H9 (cell line): ENCODE measurements at regions not wholly inside any gene's neighbourhood (a gene's known extent, or its start where the extent isn't known, plus 50 kb on each side); places are given as distances from the start of the nearest gene placed in this dataset.

Experiments
- DNase-seq: peaks from one replicate; pipeline ENCODE4 v3.0.0-alpha.2; 2017
- H2AFZ ChIP-seq: one replicate; pipeline ENCODE4 v1.6.1; 2013; ENCODE audit warnings: mild to moderate bottlenecking, low read length, control low read depth, moderate library complexity
- H2AK5ac ChIP-seq: 2 replicates; pipeline ENCODE4 v1.6.1; 2013; ENCODE audit warnings: low read length, control low read depth, mixed read lengths; ENCODE audit not compliant: insufficient read length
- H2BK120ac ChIP-seq: one replicate; pipeline ENCODE4 v1.6.1; 2013; ENCODE audit warnings: low read depth, mild to moderate bottlenecking, low read length, control low read depth, inconsistent platforms; ENCODE audit not compliant: poor library complexity, severe bottlenecking
- H2BK12ac ChIP-seq: 2 replicates; pipeline ENCODE4 v1.6.1; 2013; ENCODE audit warnings: low read length, control low read depth, mixed read lengths, low read depth; ENCODE audit not compliant: insufficient read length
- H2BK15ac ChIP-seq: 2 replicates; pipeline ENCODE4 v1.6.1; 2013; ENCODE audit warnings: low read depth, low read length, control low read depth
- H2BK20ac ChIP-seq: one replicate; pipeline ENCODE4 v1.6.1; 2013; ENCODE audit warnings: low read depth, mild to moderate bottlenecking, low read length, control low read depth, inconsistent platforms; ENCODE audit not compliant: poor library complexity, severe bottlenecking
- H2BK5ac ChIP-seq: 2 replicates; pipeline ENCODE4 v1.6.1; 2013; ENCODE audit warnings: low read length, control low read depth, mixed read lengths; ENCODE audit not compliant: insufficient read length
- H3K14ac ChIP-seq: 2 replicates; pipeline ENCODE4 v1.6.1; 2013; ENCODE audit warnings: low read length, control low read depth; ENCODE audit not compliant: insufficient read depth
- H3K18ac ChIP-seq: 2 replicates; pipeline ENCODE4 v1.6.1; 2013; ENCODE audit warnings: low read depth, mild to moderate bottlenecking, mixed read lengths, low read length, control low read depth; ENCODE audit not compliant: insufficient read length
- H3K23ac ChIP-seq: 2 replicates; pipeline ENCODE4 v1.6.1; 2013; ENCODE audit warnings: low read length, control low read depth, mixed read lengths, low read depth; ENCODE audit not compliant: insufficient read length
- H3K23me2 ChIP-seq: 2 replicates; pipeline ENCODE4 v1.6.1; 2013; ENCODE audit warnings: low read depth, mild to moderate bottlenecking, mixed read lengths, low read length, control low read depth; ENCODE audit not compliant: insufficient read length, poor library complexity, severe bottlenecking
- H3K27ac ChIP-seq: 2 replicates; pipeline ENCODE4 v1.5.1; 2013; ENCODE audit warnings: low read length, control low read depth, mixed read lengths, low read depth; ENCODE audit not compliant: insufficient read length
- H3K27me3 ChIP-seq: 2 replicates; pipeline ENCODE4 v1.6.1; 2013; ENCODE audit warnings: low read length, control low read depth, inconsistent platforms; ENCODE audit not compliant: insufficient read depth
- H3K4ac ChIP-seq: 2 replicates; pipeline ENCODE4 v1.6.1; 2013; ENCODE audit warnings: low read depth, mild to moderate bottlenecking, control low read depth, inconsistent platforms, low read length, moderate library complexity
- H3K4me1 ChIP-seq: 2 replicates; pipeline ENCODE4 v1.6.1; 2013; ENCODE audit warnings: low read length, control low read depth, inconsistent platforms; ENCODE audit not compliant: insufficient read depth
- H3K4me2 ChIP-seq: 2 replicates; pipeline ENCODE4 v1.6.1; 2013; ENCODE audit warnings: low read length, control low read depth, mixed read lengths; ENCODE audit not compliant: insufficient read length, insufficient read depth
- H3K56ac ChIP-seq: 2 replicates; pipeline ENCODE4 v1.6.1; 2013; ENCODE audit warnings: low read depth, mild to moderate bottlenecking, mixed read lengths, low read length, control low read depth; ENCODE audit not compliant: insufficient read length
- H3K79me1 ChIP-seq: 2 replicates; pipeline ENCODE4 v1.6.1; 2013; ENCODE audit warnings: low read depth, mild to moderate bottlenecking, moderate library complexity, low read length, control low read depth, inconsistent platforms; ENCODE audit not compliant: insufficient read depth, poor library complexity, severe bottlenecking
- H3K79me2 ChIP-seq: 2 replicates; pipeline ENCODE4 v1.6.1; 2013; ENCODE audit warnings: low read length, control low read depth, inconsistent platforms; ENCODE audit not compliant: insufficient read depth
- H3K9ac ChIP-seq: 2 replicates; pipeline ENCODE4 v1.6.1; 2013; ENCODE audit warnings: low read length, control low read depth, mixed read lengths; ENCODE audit not compliant: insufficient read length; ENCODE audit errors: extremely low read depth
- H3K9me3 ChIP-seq: one replicate; pipeline ENCODE4 v1.6.1; 2013; ENCODE audit warnings: low read depth, low read length, inconsistent platforms; ENCODE audit not compliant: control insufficient read depth
- H3T11ph ChIP-seq: one replicate; pipeline ENCODE4 v1.6.1; 2013; ENCODE audit warnings: mild to moderate bottlenecking, low read length, control low read depth, inconsistent platforms
- H4K20me1 ChIP-seq: one replicate; pipeline ENCODE4 v1.6.1; 2013; ENCODE audit not compliant: control insufficient read depth, insufficient read length, insufficient read depth
- H4K5ac ChIP-seq: 2 replicates; pipeline ENCODE4 v1.6.1; 2013; ENCODE audit warnings: low read depth, mild to moderate bottlenecking, mixed read lengths, low read length, control low read depth; ENCODE audit not compliant: insufficient read length
- H4K8ac ChIP-seq: replicated peaks from 2 replicates; pipeline ENCODE4 v1.6.1; 2013; ENCODE audit warnings: low read length, control low read depth, mixed read lengths, low read depth; ENCODE audit not compliant: insufficient read length
- H4K91ac ChIP-seq: 2 replicates; pipeline ENCODE4 v1.6.1; 2013; ENCODE audit warnings: low read depth, mild to moderate bottlenecking, moderate library complexity, mixed read lengths, low read length, control low read depth; ENCODE audit not compliant: insufficient read length
- H3K27ac Mint-ChIP-seq, 3 experiments: 2 replicates in 2 of 3; 3 replicates in 1 of 3; pipeline ENCODE4 v1.8.0; 2020 to 2021; ENCODE audit warnings: mixed read lengths in 3 of 3, mild to moderate bottlenecking in 1 of 3, moderate library complexity in 1 of 3
- H3K27me3 Mint-ChIP-seq: 2 replicates; pipeline ENCODE4 v1.8.0; 2021; ENCODE audit warnings: low read depth, mild to moderate bottlenecking, moderate library complexity, mixed read lengths
- H3K36me3 Mint-ChIP-seq, 3 experiments: 2 replicates in 2 of 3; 3 replicates in 1 of 3; pipeline ENCODE4 v1.8.0; 2020 to 2021; ENCODE audit warnings: low read depth in 3 of 3, mixed read lengths in 3 of 3; ENCODE audit not compliant: insufficient read depth in 1 of 3
- H3K4me1 Mint-ChIP-seq, 2 experiments: 2 replicates each; pipeline ENCODE4 v1.8.0; 2020; ENCODE audit warnings: mixed read lengths in 2 of 2
- H3K4me3 Mint-ChIP-seq, 2 experiments: 2 replicates in 1 of 2; 3 replicates in 1 of 2; pipeline ENCODE4 v1.8.0; 2020 to 2021; ENCODE audit warnings: mild to moderate bottlenecking in 2 of 2, mixed read lengths in 2 of 2, moderate library complexity in 1 of 2
- H3K9me3 Mint-ChIP-seq, 2 experiments: 2 replicates in 1 of 2; 3 replicates in 1 of 2; pipeline ENCODE4 v1.8.0; 2020; ENCODE audit warnings: mild to moderate bottlenecking in 2 of 2, mixed read lengths in 2 of 2, moderate library complexity in 1 of 2
- CTCF ChIP-seq: fragments of 200-600 bp; sonication (generic); conservative IDR thresholded peaks from 3 replicates; pipeline ENCODE4 v1.8.0; 2021; ENCODE audit warnings: antibody characterized with exemption, mild to moderate bottlenecking
- WGBS: extraction: QIAGEN DNeasy Blood & Tissue Kit; methylation state at CpG from one replicate; pipeline ENCODE4 v1.1.7; 2013; ENCODE audit warnings: missing lambda C conversion rate, low lambda C conversion rate, mixed read lengths; ENCODE audit not compliant: insufficient read length; ENCODE audit errors: extremely low coverage; 5-methylcytosine and 5-hydroxymethylcytosine counted together

- no peak overlapping the region for H3K4me3 Mint-ChIP-seq
- TF ChIP-seq CTCF: no peak
- no peaks in the 10 kb centered on the region for H3K4me1 ChIP-seq
Measured at GRCh38 chr6:137362878-137363804, 131.1 kb downstream of the OLIG3 start.

More at GRCh38 chr6:137362878-137363804, 131.1 kb downstream of the OLIG3 start:
- Mint-ChIP-seq H3K27ac (no peak overlapping the region), H3K9me3 (no peaks in the 10 kb centered on the region), H3K36me3 (no peaks in the 10 kb centered on the region), H3K4me1 (peaks cover 13 to 16% of the 10 kb centered on the region in 2 experiments), H3K27me3 (no peaks in the 10 kb centered on the region)
- Histone ChIP-seq H3K23me2 (no peaks in the 10 kb centered on the region), H3K9ac (no peak overlapping the region), H2BK20ac (no peak overlapping the region), H3K56ac (no peak overlapping the region), H3K14ac (no peak overlapping the region), H4K8ac (no peak overlapping the region), H3K27me3 (no peaks in the 10 kb centered on the region), H2BK5ac (no peak overlapping the region), H2AFZ (no peak overlapping the region), H3K23ac (no peak overlapping the region), H2BK12ac (no peak overlapping the region), H2BK15ac (no peak overlapping the region), H3K4me2 (no peak overlapping the region), H2AK5ac (no peak overlapping the region), H4K5ac (no peak overlapping the region), H3K9me3 (no peaks in the 10 kb centered on the region), H4K91ac (no peak overlapping the region), H3K27ac (no peak overlapping the region), H3K79me1 (no peaks in the 10 kb centered on the region), H3K79me2 (no peaks in the 10 kb centered on the region), H4K20me1 (no peaks in the 10 kb centered on the region), H3K4ac (no peak overlapping the region), H3T11ph (no peak overlapping the region), H3K18ac (no peak overlapping the region), H2BK120ac (no peak overlapping the region)
- WGBS: no CpG with 5 or more reads among the region's 16 CpGs
- DNase-seq: no peak
